ENCODE measurements at regions not wholly inside any gene's neighbourhood (a gene's known extent, or its start where the extent isn't known, plus 50 kb on each side); places are given as distances from the start of the nearest gene placed in this dataset.
"Not testable (repeated sequence)": the region's sequence is repeated elsewhere in the genome, so short reads cannot be mapped to it uniquely, and the experiment has no call there.

GRCh38 chr22:22074634-22075381 lies 92.2 kb upstream of the TOP3B start:
- DNase-seq = no peak

GRCh38 chr22:22073769-22074561 lies 91.4 kb upstream of the TOP3B start:
- no peak for DNase-seq

- DNase-seq = no peak
Measured at GRCh38 chr22:22072169-22072836, 89.7 kb upstream of the TOP3B start.

GRCh38 chr22:22071455-22071854 lies 88.9 kb upstream of the TOP3B start:
- no peak for DNase-seq

- no peak for DNase-seq
Measured at GRCh38 chr22:22070371-22070824, 87.8 kb upstream of the TOP3B start.

GRCh38 chr22:22069450-22070370 lies 87.1 kb upstream of the TOP3B start:
- no peak for DNase-seq

GRCh38 chr22:22068657-22069056 lies 86.1 kb upstream of the TOP3B start:
- DNase-seq = no peak

GRCh38 chr22:22068025-22068424 lies 85.4 kb upstream of the TOP3B start:
- no peak for DNase-seq

GRCh38 chr22:22067192-22067591 lies 84.6 kb upstream of the TOP3B start:
- no peak for DNase-seq

GRCh38 chr22:22064580-22064979 lies 82.0 kb upstream of the TOP3B start:
- DNase-seq = no peak

- DNase-seq = no peak
Measured at GRCh38 chr22:22062306-22062793, 79.8 kb upstream of the TOP3B start.

- no peak for DNase-seq
Measured at GRCh38 chr22:22061085-22062077, 78.8 kb upstream of the TOP3B start.

GRCh38 chr22:22060200-22061084 lies 77.9 kb upstream of the TOP3B start:
- DNase-seq = peak; percentile 46

- DNase-seq = no peak
Measured at GRCh38 chr22:22059291-22060002, 76.9 kb upstream of the TOP3B start.

- no peak for DNase-seq
Measured at GRCh38 chr22:22058633-22059290, 76.2 kb upstream of the TOP3B start.

- DNase-seq = no peak
Measured at GRCh38 chr22:22057617-22058378, 75.2 kb upstream of the TOP3B start.

GRCh38 chr22:22056809-22057594 lies 74.4 kb upstream of the TOP3B start:
- not testable (repeated sequence) for DNase-seq

Measured in activated T-cell treated with anti-CD3 and anti-CD28 coated beads, Interleukin-2, amount 50 U/mL, for 1 hour (primary cell).